ENCODE measurements at regions not wholly inside any gene's neighbourhood (a gene's known extent, or its start where the extent isn't known, plus 50 kb on each side); places are given as distances from the start of the nearest gene placed in this dataset.

- peaks cover 44% of the 10 kb centered on the region for H3K27me3 ChIP-seq (ENCODE audit: insufficient read depth, low read depth, severe bottlenecking)
- no peak for TF ChIP-seq CTCF (IDR thresholded peaks at IDR 0.05; ENCODE audit: low read depth, low read length)
- DNase-seq: no peak
- no peak overlapping the region for H3K27ac ChIP-seq
- H3K36me3 ChIP-seq: no peaks in the 10 kb centered on the region
- H3K4me3 ChIP-seq (ENCODE audit: low read depth, low read length): no peak overlapping the region
- H3K9me3 ChIP-seq (ENCODE audit: severe bottlenecking): no peaks in the 10 kb centered on the region
These were observed 173.5 kb upstream of the EPB41L3 start for GRCh38 chr18:5717256-5717655.

GRCh38 chr18:5710676-5711075 is 166.9 kb upstream of the EPB41L3 start:
- Histone ChIP-seq H3K9me3 (ENCODE audit: severe bottlenecking) (no peaks in the 10 kb centered on the region), H3K27ac (no peak overlapping the region), H3K4me3 (ENCODE audit: low read depth, low read length) (no peak overlapping the region), H3K27me3 (ENCODE audit: insufficient read depth, low read depth, severe bottlenecking) (peaks cover 21% of the 10 kb centered on the region), H3K36me3 (no peaks in the 10 kb centered on the region)
- TF ChIP-seq CTCF (IDR thresholded peaks at IDR 0.05; ENCODE audit: low read depth, low read length): no peak
- DNase-seq: no peak

GRCh38 chr18:5710235-5710634 is 166.4 kb upstream of the EPB41L3 start:
- no peak overlapping the region for H3K4me3 ChIP-seq (ENCODE audit: low read depth, low read length)
- H3K9me3 ChIP-seq (ENCODE audit: severe bottlenecking): no peaks in the 10 kb centered on the region
- no peaks in the 10 kb centered on the region for H3K36me3 ChIP-seq
- no peak for DNase-seq
- peaks cover 21% of the 10 kb centered on the region for H3K27me3 ChIP-seq (ENCODE audit: insufficient read depth, low read depth, severe bottlenecking)
- no peak overlapping the region for H3K27ac ChIP-seq
- no peak for TF ChIP-seq CTCF (IDR thresholded peaks at IDR 0.05; ENCODE audit: low read depth, low read length)

- Histone ChIP-seq H3K27me3 (ENCODE audit: insufficient read depth, low read depth, severe bottlenecking) (peaks cover 21% of the 10 kb centered on the region), H3K36me3 (no peaks in the 10 kb centered on the region), H3K9me3 (ENCODE audit: severe bottlenecking) (no peaks in the 10 kb centered on the region), H3K4me3 (ENCODE audit: low read depth, low read length) (no peak overlapping the region), H3K27ac (no peak overlapping the region)
- TF ChIP-seq CTCF (IDR thresholded peaks at IDR 0.05; ENCODE audit: low read depth, low read length): no peak
- DNase-seq: no peak
These were observed 165.8 kb upstream of the EPB41L3 start for GRCh38 chr18:5709476-5710095.

GRCh38 chr18:5707586-5707985 is 163.8 kb upstream of the EPB41L3 start:
- Histone ChIP-seq H3K27me3 (ENCODE audit: insufficient read depth, low read depth, severe bottlenecking) (peaks cover 13% of the 10 kb centered on the region), H3K27ac (no peak overlapping the region), H3K4me3 (ENCODE audit: low read depth, low read length) (no peak overlapping the region), H3K36me3 (no peaks in the 10 kb centered on the region), H3K9me3 (ENCODE audit: severe bottlenecking) (no peaks in the 10 kb centered on the region)
- TF ChIP-seq CTCF (IDR thresholded peaks at IDR 0.05; ENCODE audit: low read depth, low read length): no peak
- no peak for DNase-seq

GRCh38 chr18:5705393-5705792 is 161.6 kb upstream of the EPB41L3 start:
- no peaks in the 10 kb centered on the region for H3K36me3 ChIP-seq
- no peak overlapping the region for H3K4me3 ChIP-seq (ENCODE audit: low read depth, low read length)
- no peak for DNase-seq
- no peak for TF ChIP-seq CTCF (IDR thresholded peaks at IDR 0.05; ENCODE audit: low read depth, low read length)
- H3K27me3 ChIP-seq (ENCODE audit: insufficient read depth, low read depth, severe bottlenecking): peaks cover 11% of the 10 kb centered on the region
- H3K27ac ChIP-seq: no peak overlapping the region
- no peaks in the 10 kb centered on the region for H3K9me3 ChIP-seq (ENCODE audit: severe bottlenecking)
